NCI-H2196 (cell line): ENCODE measurements at regions not wholly inside any gene's neighbourhood (a gene's known extent, or its start where the extent isn't known, plus 50 kb on each side); places are given as distances from the start of the nearest gene placed in this dataset.

ENCODE experiments used
- DNase-seq: peaks from one replicate; lab custom pipeline; 2025; ENCODE audit not compliant: unreplicated experiment; lab: John Stamatoyannopoulos, UW

DNA sequence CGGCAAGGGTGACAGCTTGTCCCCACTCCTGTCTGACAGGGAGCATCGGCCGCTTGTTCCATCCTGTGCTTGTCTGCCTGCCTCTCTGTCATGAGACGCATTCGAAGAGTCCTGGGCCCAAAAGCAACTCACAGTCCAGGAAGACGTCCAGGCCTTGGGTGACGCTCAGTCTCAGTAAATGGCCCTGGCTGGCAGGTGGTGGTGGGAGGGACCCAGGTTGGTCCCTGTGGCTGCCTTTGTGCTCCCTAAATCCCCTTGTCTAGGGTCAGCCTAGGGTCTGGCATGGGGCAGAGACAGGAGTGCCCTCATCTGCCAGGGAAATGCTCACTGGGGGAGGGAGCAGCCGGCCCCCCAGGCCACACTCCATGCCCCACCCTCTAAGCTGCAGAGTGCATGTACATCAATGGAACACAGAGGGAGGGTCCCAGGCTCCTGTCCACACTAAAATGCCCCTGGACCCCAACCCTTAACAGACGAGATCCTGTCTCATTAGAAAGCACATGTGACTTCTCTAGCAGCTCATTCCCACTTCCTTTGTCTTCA is 295.2 kb upstream of the ZNF32 start:
- no peak for DNase-seq

DNA sequence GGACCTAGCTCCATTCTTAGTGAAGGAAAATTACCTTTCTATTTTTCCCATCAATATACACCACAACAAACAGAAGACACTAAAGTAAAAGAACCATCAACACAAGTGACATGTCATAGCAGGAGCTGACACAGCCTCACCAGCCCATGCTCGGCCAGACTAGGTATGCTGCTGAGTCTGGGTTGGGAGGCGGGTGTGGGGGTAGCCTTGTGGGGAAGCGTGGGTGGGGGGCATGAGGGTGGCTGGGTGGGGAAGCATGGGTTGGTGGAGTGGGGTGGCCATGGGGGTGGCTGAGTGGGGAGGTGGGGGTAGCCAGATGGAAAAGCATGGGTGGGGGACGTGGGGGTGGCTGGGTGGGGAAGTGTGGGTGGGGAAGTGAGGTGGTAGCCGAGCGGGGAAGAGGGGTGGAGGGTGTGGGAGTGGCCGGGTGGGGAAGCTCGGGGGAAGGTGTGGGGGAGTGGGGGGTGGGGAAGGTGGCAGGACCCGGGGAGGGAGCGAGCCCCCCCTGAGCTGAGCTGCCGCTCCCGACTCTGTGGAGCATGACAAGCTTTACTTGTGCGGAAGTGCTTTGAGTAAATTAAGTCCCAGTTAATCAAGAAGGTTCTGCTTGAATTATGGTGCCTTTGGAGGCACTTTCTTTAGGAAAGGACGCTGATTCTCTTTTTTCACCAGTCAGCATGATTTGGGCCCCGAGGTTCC is 294.6 kb upstream of the ZNF32 start:
- no peak for DNase-seq

DNA sequence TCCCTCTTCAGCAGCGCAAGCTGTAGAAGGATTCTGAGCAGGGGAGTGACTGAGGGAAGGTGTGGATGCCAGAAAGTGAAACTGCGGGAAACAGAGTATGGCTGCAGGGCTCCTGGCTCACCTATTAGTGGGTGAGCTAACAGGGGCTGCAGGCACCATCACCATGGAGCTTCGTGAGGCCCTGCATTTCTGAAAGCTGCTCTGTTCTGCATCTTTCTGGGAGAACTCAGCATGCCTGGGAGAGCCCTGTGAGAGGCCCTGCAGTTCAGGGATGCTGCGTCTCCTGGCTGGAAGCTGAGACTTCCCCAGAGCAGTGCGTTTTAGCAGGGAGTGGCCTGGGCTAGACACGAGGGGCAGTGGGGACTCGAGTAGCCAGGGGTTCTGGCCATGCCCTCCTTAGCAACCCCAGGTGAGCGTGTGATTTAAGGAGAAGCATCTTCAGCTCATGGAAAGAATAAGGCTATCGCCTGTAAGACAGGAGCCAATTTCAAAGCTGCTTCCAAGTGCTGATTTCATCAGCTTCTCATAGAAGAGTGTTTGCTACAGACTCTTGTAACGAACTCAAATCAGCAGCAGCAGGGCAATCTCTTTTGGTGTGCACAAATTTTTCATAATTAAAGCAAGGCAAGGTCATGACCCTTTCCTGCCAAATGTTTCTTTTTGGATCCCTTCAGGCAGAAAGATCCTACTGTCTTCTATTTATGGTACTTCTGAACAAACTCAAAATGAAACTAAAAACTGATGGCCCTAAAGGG is 293.6 kb upstream of the ZNF32 start:
- DNase-seq: no peak

DNA sequence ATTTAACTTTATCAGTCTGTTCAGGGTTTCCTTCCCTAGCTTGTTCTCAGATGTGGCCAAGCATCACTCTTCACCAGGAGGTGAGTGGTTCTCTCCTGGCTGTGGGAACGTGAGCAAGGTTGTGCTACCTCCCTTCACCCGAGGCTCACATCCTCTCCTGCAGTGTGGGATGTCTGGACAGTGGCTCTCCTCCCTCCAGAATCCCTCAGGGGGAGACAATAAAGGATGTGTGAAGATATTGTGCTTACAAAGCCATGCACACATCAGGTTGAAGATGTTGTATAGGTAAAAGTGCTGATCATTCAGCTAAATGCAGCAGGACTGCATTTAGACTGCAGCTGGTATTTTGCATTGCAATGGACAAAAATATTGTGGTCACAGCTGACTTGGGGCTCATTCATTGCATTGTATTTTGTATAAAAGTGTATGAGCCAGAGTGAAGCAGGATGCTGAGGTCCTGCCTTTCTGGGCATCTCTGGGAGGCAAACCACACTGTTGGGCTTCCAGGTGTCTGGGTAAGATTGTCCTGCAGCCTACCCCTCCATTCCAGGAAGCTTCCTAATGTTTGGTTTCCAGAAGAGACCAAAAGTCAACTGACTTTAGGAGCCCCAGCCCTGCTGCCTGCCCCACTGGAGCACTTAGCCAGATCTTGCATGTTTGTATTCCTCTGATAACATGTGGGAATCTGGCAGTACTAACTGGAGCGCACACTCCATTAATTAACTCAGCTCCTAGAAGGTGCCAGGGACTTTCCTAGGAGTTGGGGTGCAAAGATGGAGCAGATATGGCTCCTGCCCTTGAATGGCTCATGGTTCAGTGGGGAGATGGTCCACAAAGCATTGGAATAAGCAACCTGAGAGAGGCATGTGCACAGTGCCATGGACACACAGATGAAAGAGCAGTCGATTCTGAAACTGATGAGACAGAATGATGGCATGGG is 292.5 kb upstream of the ZNF32 start:
- DNase-seq: no peak

DNA sequence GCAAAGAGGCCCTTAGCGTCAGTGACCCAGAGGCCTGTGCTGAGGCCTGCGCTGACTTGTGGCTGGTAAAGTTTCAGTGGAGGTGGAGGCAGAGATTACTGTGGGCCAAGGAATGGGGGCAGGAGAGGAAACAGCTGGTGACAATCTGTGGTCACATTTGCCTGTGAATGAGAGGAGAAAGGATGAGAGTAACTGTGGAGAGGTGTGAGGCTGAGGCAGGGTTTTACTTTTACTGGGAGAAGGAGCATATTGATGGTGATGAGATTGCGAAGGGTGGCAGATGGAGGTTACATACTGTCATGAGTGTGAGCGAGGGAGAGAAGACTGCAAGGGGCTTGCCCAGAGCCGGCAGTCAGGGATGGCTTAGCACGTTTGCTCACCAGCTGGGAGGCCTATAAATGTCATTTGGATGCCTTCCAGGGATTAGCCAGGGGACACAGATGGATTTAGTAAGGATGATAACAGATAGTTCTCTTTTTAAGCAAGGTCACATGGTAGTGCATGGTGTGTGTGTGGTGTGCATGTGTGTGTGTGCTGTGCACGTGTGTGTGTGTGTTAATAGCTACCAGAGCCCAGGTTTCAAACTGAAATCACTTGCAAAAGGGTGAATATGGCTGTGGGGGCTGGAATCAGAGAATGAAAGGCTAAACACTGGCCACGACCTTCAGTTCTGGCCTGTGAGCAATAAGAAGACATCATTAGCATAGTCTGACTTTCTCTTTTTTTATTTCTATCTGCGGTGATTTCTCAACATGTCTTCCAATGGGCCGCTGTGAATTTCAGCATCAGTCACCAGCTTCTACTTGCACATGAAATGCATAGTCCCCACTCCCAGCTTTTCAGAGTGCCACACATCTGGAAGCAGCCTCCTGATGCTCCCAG is 291.5 kb upstream of the ZNF32 start:
- no peak for DNase-seq

DNA sequence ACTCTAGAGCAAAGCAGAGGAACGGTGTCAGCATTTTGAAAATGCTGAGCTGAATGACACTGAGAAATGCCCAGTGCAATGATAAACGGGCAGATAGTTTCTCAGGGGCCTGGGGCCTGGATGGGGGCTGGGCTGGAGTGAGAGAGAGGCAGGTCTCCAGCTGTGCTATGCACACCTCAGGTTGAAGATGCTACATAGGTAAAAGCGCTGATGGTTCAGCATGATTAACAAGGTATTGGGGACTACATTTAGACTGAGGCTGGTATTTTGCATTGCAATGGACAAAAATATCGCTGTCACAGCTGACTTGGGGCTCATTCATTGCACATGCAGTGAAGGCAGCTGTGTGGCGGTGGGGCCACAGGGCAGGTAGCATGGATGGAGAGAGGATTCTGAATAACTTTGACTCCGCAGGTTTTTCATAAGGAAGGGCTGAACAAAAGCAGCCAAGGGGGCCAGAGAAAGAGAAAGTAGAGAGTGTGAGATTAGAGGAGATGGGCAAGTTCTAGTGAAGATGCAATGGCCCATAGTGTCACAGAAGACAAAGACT is 290.8 kb upstream of the ZNF32 start:
- DNase-seq: no peak

DNA sequence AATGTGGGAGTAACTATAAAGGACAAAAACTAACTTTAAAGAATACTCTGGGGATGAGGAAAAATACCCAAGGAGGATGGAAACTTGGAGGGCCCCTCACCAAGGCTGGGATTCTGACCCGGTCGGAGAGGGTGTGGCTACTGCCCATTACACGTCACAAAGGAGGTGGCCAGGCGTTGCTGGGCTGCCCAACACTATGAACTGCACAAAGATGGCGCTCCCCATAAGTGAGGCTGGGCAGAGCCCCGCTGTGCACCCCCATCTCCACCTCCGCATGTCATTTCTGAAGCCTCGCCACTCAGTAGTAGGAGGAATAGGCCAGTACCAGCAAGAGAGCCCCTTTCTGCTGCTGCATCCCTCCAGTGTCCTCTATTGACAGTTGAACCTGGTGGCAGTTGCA is 290.1 kb upstream of the ZNF32 start:
- no peak for DNase-seq

DNA sequence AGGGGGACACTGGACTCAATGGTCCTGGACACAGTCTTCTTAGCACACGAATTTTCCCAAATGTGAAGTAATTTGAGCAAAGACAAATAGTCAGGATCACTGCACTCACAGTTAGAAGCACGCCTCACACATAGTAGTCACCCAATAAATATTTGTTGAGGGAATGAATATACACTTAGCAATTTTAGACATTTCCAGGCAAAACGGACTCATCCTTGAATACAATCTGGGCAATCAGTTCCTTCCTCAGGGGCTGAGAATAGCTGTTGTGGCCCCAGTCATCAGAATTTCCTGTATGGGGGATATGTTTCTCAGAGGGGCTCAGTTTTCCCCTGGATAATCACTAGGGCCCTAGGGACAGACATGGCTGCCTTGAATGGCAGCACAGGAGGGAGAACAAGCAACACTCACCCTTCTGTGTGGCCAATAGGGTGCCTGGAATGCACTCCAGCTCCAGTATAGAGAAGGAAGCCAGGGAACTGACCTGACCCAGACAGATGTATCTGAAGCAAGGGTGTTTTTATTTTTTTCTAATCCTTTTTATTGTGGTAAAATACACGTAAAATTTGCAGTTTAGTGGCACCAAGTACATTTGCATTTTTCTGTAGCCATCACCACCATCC is 282.7 kb upstream of the ZNF32 start:
- DNase-seq: no peak

DNA sequence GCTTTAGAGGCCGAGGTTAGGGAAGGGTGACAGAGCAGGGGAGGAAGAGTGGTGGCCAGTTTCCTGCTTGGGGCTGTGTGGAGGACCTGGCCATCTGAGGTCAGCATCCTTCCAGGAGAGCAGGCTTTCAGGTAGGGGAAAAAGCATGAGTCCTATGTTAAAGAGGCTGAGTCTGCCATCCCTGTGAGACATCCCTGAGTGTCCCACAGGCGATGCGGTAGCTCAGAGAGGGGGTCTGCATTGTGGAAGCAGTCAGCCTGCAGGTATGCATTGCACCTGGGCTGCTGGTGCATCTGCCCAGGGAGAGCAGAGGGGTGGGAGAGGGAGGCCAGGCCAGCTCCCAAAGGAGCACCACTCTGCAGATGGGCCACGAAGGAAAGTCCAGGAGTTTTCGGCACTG is 282.1 kb upstream of the ZNF32 start:
- DNase-seq: no peak

DNA sequence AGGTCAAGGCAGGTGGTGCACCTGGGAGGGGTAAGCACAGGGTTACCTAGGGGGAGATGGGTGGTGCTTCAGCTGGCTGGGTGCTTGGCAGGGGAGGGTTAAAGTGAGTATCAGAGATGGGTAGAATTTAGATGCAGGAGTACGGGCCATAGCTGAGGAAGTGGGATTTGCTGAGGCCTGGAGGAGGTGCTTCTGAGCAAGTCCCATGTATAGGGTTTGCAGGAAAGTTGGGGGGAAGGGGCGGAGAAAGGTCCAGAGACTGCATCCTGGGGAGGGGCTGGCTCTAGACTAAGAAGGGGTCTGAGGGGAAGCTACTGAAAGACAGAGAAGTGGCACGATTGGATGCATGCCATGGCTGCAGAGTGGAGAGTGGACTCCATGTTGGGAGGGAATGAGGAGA is 281.6 kb upstream of the ZNF32 start:
- no peak for DNase-seq

DNA sequence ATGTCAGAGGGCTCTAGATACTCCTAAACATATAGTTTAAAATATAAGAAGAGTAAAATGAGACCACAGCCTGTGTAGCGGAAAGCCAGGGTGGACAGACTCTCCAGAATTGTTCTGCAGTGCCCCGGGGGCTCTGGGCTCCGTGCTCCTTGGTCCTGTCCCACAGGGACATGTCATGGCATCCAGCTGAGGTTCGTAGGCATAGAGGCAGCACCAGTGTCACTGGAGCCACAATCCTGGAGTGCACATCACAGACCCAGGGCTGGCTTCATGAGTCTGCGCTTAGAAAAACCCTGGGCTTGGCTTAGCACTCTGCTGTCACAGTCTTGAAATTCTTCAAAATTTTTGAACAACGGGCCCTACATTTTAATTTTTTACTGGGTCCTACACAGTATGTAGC is 280.4 kb upstream of the ZNF32 start:
- no peak for DNase-seq

DNA sequence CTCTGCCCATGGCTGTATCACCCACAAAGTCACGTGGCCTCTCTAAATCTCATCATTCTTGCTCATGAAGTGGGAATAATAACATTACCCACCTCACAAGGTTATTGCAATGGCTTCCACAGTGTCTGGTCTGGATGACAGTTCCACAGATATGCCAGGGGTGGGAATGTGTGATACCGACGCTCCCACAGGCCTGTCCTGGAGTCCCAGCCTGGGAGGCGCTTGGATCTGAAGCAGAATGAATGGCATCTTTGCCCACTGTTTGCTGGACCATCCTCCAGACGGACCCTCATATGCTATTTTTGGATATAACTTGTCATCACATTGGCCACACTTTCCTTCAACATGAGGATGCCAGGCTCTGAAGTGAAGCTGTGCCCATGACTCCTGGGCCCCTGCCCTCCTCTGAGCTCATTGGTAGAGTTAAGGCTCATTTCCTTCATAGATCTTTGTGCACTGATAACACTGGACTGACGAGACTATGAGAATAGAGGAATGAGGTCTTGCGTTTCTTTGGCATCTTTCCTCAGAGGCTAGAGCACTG is 279.8 kb upstream of the ZNF32 start:
- no peak for DNase-seq

DNA sequence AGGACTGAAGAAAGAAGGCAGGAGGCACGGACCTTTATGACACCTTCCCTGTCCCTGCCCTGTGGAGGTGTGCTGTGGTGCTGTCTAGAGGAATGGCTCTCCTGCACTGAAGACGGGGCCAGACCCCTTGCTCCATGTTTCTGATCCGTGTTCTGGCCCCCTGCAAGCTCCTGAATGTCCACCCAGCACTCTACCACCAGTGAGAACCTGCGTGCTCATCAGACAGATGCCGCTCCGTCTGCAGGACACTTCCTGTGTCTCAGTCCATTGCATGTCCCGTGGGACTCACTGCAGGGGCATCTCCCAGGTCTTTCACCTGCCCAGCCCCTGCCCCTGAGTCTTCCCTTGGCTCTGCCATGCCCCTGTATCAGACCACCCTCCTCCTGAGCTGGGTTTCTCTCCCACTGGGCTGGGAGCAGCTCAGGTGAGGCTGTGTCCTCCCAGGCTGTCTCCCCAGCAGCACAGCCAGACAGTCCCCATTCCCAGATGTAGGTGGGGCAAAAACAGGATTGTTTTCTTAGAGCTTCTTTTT is 278.3 kb upstream of the ZNF32 start:
- DNase-seq: no peak

DNA sequence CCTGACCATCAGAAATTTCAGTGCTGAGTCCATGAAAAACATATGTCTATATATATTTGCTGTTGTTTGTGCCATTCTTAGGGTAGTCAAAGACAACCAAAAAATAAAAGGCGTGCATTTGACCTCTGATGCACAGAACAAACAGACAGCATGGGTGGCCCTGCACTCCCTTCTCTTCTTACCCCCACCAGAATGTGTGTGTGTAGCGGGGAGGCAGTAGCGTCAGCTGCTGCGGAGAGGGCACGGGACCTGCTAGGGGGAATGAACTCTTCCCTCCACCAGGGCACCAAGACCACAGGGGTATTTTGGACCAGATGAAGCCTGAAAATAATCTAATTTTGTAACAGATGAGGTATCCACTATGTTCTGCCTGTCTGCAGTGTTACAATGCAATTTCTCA is 277.7 kb upstream of the ZNF32 start:
- no peak for DNase-seq

DNA sequence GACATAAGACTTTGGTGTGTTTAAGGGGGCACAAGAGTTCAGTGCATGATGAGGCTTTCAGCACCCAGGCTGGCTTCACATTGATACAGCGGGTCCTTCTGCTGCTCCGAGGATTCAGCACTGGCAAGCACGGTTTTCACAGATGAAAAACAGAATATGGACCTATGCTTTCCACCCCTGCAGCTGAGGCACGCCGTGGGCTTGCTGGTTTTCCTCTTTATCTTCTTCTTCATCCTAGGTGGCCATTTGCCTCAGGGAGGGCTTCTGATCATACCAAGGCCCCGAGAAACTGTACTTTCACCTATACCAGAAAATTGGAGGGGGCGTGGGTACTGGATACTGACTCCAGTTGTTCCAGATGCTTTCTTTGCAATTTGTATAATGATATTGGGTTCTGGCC is 277.1 kb upstream of the ZNF32 start:
- DNase-seq: no peak

DNA sequence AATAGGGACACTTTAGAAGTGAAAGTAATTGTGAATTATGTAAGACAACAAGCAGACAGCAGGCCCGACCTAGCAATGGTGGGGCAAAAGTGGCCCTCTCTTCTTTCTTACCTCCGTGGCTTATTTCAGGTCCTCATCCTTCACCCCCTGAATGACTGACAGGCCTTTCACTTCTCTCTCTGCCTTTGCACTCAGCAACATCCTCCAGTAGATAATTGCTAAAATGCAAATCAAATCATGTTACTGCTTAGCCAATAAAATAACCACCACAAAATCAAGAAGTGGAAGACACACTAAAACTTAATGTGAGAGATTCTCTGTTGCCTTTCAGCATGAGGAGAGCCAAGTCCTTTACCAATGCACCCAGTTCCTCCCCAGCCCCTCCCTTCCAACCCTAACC is 274.6 kb upstream of the ZNF32 start:
- DNase-seq: no peak

DNA sequence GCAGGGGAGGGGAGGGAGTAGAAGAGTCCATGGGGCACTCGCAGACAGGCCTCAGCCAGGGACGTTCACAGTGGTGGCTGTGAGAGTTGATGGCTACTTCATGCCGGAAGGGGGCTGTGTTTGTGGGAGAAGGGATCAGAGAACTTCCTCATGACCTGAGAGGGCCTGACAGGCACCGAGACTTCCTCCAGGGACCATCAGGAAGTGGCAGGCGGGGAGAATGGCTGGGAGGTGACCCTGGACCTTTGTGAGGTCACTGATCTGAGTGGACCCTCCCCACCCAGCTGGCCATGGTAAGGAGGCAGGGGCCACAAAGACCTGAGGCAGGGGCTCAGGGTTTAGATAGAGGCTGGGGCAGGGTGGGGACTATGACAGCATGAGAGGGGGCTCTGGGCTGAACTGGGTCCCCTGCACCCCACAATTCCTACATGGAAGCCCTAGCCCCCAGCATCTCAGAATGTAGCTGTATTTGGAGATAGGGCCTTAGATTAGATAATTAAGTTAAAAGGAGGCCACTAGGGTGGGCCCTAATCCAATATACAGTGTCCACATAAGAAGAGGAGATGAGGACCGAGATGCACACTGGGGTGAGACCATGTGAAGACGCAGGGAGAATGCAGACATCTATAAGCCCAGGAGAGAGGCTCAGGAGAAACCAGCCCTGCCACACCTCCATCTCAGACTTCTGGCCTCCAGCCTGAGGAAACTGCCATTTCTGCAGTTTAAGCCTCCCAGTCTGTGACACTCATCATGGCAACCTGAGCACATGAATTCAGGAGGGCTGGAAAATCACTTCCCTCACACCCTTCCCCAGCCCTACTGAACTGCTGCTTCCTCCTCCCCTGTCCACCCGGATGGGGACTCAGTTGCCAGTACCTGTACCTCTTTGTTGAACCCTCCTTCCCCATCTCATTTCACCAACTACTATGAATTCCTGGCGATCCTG is 273.9 kb upstream of the ZNF32 start:
- no peak for DNase-seq

DNA sequence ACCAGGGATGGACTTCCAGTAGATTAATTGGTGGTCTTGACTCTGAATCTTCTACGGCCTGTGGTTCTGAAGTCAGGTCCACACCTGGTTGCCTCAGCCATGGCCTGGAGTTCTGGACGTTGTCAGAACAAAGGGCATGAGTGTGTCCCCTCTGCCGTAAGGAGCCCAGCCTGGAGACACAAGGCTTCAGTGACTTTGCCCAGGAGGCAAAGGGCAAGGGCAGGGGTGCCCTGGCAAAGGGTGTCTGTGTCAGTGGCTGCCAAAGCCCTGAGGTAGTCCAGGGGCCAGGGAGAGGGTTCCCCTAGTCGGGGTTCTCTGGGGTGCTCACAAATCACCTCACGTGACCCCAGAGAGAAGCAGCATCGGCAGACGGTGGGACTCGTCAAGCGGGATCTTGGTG is 273.2 kb upstream of the ZNF32 start:
- no peak for DNase-seq
